Fibroblast of peridontal ligament (primary cell): ENCODE measurements at regions not wholly inside any gene's neighbourhood (a gene's known extent, or its start where the extent isn't known, plus 50 kb on each side); places are given as distances from the start of the nearest gene placed in this dataset.
"Not testable (repeated sequence)": the region's sequence is repeated elsewhere in the genome, so short reads cannot be mapped to it uniquely, and the experiment has no call there.

Source experiments
- DNase-seq: peaks from one replicate; pipeline ENCODE4 v3.0.0-alpha.2; 2010; ENCODE audit errors: extremely low read depth

GRCh38 chr5:135776457-135776856 lies 58.0 kb upstream of the SLC25A48 start:
- no peak for DNase-seq

- DNase-seq: no peak
Observed at GRCh38 chr5:135761746-135762145, 72.7 kb upstream of the SLC25A48 start.

DNA sequence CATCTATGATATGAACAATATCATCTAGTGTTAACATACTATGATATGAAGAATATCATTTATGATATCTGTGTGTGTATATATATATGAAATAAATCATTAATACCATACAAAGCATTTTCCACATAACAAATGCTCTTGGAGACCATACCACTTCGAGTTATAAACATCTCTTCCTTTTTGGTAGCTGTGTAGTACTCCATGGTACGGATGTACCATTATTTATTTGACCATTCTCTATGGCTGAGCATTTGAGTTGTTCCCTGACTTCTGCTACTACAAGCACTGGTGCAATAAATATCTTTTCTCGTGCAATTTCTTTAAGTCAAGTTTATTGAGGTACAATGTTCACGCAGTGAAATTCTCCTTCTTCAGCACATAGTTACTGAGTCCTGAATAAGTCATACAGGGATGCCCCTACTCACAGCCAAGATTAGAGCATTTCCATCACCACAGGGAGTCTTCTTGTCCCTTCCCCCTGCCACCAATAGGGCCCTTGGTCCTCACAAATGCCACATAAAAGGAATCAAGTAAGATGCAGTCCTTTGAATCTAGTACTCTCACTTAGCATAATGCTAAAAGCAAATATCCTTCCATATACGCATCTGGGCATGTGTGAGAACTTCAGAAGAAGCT lies 75.2 kb upstream of the SLC25A48 start:
- no peak for DNase-seq

DNA sequence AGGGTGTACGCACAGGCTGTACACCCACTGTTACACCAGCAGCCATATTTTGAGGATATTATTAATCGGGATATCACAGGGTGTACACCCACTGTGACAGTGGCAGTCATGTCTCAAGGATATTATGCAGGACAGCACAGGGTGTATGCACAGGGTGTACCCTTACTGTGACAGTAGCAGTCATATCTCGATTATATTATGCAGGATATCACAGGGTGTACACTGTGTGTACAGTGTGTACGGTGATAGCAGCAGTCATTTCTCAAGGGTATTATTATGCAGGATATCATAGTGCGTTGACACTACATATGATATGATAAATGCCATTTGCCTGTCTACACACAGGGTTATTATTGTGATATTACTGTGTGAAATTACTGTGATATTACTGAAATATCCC lies 80.5 kb upstream of the SLC25A48 start:
- DNase-seq: no peak

DNA sequence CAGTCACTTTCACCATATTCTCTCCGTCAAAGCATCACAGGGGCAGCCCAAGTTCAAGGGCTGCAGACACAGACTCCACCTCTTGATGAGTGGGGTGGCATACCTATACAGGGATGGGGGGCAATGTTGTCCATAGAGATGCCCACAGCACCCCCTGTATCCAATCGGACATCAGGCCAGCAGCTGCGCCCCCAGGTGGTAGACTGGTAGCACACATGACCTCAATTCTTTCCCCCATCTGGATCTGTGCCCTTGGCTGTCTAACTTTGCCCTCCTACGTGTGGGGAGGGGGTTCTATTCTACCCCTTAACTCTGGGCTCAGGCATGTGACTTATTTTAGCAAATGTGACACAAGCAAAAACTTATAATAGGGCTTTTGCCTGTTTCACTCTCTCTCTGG lies 84.0 kb upstream of the SLC25A48 start:
- no peak for DNase-seq

DNA sequence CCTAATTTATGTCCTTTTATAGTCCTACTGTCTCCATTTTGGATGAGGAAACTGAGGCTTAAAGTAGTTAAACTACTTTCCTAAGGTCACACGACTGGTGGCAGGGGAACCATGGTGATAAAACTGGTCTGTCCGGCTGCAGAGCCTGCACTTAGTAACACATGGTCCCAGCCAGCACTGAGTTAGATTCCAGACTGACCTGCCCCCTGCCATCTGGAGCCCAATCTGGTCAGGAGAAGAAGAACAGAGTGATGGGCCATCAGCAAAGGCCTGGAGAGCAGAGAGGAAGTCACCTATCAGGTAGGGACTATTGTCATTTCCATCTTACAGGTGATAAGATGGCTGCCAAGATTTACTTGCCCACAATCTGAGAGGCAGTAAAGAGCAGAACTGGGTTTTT lies 86.6 kb upstream of the SLC25A48 start:
- DNase-seq: no peak

- DNase-seq: no peak
Observed at GRCh38 chr5:135745897-135746500, 88.5 kb upstream of the SLC25A48 start.

DNA sequence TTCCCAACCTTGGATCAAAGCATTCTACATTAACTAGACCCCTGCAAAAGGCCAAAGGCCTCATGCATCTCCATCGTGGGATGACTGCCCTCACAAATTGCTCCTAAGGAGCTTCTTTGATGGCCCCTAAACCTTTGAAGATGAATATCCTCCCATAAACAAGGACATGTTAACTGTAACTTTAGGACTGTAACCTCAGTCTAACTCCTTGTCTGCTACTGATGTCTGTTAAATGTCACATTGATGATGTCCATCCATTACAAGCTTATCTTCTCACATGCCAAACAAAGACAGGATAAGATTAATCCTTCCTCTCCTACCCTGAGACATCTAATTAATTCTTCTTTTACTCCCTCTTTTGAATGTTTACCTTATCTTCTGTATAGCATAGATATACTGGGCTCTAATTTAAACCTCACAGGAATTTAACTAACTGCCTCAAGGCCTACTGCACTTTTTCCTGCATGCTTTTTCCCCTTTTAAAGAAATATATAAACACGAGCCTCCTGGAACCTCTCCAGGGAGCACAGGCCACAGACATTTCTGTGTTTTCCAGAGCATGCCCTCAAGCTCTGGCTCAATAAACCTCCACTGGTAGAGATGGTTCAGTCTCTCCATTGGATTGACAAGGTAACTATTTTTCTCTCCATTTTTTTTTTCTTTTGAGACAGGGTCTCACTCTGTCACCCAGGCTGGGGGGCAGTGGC lies 90.6 kb upstream of the SLC25A48 start:
- no peak for DNase-seq

DNA sequence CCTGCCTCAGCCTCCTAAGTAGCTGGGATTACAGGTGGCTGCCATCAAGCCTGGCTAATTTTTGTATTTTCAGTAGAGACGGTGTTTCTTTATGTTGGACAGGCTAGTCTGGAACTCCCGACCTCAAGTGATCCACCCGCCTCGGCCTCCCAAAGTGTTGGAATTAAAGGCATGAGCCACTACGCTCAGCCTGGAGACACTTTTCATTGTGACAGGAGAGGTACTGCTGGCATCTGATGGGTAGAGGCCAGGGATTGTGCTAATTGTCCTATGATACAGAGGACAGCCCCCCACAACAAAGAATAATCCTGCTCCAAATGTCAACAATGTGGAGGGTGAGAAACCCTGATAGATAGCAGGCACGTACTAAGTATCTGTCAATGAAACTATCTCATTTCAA lies 91.3 kb upstream of the SLC25A48 start:
- no peak for DNase-seq

GRCh38 chr5:135742240-135742639 lies 92.2 kb upstream of the SLC25A48 start:
- not testable (repeated sequence) for DNase-seq

GRCh38 chr5:135741040-135741439 lies 93.4 kb upstream of the SLC25A48 start:
- DNase-seq: no peak

- no peak for DNase-seq
Observed at GRCh38 chr5:135740475-135740874, 94.0 kb upstream of the SLC25A48 start.

DNA sequence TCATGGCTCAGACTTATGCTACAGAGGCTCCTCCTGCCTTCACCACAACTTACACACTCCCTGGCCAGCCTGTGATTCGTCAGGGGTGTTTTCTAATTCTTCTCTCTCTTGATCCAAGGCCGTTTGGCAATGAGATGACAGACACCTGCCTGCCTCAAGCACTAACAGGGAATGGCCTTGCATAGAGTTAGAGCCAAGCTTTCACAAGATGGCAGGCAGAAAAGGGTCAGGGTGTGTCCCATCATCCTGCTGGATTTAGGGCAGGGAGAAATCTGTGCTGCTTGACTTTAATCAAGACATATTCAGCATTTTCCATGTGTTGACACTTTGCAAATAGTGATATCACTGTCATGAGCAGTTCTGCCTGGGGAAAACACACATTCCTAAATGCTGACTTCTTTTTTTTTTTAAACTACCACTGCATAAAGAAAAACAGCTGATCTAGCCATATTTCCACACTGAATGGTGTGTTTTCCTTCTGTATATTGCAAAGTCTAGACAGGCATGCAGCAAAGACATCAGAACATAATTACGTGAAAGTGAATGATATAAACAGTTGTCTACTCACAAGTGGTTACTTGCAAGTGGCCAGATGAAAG lies 95.0 kb upstream of the SLC25A48 start:
- DNase-seq: no peak

DNA sequence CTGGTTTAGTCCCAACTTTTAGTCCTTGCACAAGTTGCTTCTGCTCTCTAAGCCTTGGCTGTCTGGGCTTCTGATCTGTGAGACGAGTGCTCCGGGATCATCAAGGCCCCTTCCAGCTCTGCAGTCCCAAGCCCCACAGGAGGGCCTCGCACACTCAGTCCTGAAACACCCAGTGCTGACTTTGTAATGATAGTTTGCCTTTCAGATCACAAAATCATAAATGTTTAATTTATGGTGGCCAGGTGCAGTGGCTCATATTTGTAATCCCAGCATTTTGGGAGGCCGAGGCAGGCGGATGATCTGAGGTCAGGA lies 95.9 kb upstream of the SLC25A48 start:
- DNase-seq: no peak

GRCh38 chr5:135737701-135738563 lies 96.5 kb upstream of the SLC25A48 start:
- no peak for DNase-seq

DNA sequence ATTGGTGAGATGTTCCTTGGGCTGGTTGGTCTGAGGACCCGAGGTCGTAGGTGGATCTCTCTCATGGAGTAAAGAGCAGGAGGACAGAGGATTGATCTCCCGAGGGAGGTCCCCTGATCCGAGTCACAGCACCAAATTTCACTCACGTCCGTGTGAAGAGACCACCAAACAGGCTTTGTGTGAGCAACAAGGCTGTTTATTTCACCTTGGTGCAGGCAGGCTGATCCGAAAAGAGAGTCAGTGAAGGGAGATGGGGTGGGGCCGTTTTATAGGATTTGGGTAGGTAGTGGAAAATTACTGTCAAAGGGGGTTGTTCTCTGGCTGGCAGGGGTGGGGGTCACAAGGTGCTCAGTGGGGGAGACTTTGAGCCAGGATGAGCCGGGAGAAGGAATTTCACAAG lies 97.5 kb upstream of the SLC25A48 start:
- DNase-seq: not testable (repeated sequence)

- no peak for DNase-seq
Observed at GRCh38 chr5:135735831-135736230, 98.6 kb upstream of the SLC25A48 start.

DNA sequence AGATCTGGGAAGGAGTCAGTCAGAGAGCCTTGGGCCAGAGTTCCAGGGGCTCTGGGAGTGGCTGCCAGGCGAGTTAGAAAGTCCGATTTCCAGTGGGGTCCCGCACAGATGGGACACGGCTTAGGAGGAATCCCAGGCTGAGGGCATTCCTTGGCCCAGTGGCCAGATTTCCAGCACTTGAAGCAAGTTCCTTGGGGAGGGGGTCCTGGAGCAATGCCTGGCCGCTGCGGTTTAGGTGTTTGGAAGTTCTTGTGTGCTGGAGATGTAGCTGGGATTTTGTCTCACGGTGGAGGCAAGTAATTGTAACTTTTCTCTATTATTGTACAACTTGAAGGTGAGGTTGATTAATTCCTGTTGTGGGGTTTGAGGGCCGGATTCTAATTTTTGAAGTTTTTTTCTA lies 99.5 kb upstream of the SLC25A48 start:
- not testable (repeated sequence) for DNase-seq

DNA sequence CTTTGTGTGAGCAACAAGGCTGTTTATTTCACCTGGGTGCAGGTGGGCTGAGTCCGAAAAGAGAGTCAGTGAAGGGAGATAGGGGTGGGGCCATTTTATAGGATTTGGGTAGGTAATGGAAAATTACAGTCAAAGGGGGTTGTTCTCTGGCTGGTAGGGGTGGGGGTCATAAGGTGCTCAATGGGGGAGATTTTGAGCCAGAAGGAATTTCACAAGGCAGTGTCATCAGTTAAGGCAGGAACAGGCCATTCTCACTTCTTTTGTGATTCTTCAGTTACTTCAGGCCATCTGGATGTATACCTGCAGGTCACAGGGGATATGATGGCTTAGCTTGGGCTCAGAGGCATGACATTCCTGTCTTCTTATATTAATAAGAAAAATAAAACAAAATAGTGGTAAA lies 103.4 kb upstream of the SLC25A48 start:
- not testable (repeated sequence) for DNase-seq

DNA sequence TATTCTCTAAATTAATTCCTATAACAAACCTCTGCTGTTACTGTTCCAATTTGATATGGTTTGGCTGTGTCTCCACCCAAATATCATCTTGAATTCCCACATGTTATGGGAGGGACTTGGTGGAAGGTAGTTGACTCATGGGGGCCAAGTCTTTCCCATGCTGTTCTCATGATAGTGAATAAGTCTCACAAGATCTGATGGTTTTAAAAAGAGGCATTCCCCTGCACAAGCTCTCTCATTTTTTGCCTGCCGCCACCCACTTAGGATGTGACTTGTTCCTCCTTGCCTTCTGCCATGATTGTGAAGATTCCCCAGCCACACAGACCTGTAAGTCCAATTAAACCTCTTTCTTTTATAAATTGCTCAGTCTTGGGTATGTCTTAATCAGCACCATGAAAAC lies 104.3 kb upstream of the SLC25A48 start:
- DNase-seq: not testable (repeated sequence)

- DNase-seq: no peak
Observed at GRCh38 chr5:135729321-135729786, 105.1 kb upstream of the SLC25A48 start.

GRCh38 chr5:135724617-135725016 lies 109.8 kb upstream of the SLC25A48 start:
- DNase-seq: no peak
